ENCODE measurements at regions not wholly inside any gene's neighbourhood (a gene's known extent, or its start where the extent isn't known, plus 50 kb on each side); places are given as distances from the start of the nearest gene placed in this dataset.

DNA sequence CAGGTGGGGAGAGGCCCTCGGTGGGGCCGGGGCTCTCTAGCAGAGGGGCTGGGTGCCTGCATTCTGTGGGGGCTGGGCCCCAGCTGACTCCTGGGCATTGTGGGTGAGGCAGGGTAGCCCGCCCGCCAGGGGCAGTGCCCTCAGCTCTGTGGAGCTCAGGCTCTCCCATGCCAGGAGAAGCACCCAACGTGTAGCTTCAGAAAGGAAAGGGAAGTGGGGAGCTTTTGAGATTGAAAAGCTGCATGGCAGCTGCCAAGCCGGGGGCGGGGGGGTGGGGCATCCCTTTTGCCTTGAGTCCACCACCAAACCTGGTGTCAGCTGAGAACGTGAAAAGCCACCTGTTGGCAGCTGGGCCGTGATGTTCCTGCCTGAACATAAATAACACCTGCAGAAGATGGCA is 192.1 kb upstream of the CIBAR2 start:
- TF ChIP-seq TAF1 (IDR thresholded peaks at IDR 0.05; ENCODE audit: borderline replicate concordance, insufficient read depth, low read length) (no peak), POLR2AphosphoS5 (IDR thresholded peaks at IDR 0.05; ENCODE audit: low read depth, low read length) (no peak), FOXP2 (optimal IDR thresholded peaks at IDR 0.05; ENCODE audit: borderline replicate concordance, extremely low read depth, extremely low read length, insufficient read depth) (no peak), SIN3A (IDR thresholded peaks at IDR 0.05; ENCODE audit: borderline replicate concordance, insufficient read depth, low read length) (no peak)
- TF ChIP-seq, protein P1, sequence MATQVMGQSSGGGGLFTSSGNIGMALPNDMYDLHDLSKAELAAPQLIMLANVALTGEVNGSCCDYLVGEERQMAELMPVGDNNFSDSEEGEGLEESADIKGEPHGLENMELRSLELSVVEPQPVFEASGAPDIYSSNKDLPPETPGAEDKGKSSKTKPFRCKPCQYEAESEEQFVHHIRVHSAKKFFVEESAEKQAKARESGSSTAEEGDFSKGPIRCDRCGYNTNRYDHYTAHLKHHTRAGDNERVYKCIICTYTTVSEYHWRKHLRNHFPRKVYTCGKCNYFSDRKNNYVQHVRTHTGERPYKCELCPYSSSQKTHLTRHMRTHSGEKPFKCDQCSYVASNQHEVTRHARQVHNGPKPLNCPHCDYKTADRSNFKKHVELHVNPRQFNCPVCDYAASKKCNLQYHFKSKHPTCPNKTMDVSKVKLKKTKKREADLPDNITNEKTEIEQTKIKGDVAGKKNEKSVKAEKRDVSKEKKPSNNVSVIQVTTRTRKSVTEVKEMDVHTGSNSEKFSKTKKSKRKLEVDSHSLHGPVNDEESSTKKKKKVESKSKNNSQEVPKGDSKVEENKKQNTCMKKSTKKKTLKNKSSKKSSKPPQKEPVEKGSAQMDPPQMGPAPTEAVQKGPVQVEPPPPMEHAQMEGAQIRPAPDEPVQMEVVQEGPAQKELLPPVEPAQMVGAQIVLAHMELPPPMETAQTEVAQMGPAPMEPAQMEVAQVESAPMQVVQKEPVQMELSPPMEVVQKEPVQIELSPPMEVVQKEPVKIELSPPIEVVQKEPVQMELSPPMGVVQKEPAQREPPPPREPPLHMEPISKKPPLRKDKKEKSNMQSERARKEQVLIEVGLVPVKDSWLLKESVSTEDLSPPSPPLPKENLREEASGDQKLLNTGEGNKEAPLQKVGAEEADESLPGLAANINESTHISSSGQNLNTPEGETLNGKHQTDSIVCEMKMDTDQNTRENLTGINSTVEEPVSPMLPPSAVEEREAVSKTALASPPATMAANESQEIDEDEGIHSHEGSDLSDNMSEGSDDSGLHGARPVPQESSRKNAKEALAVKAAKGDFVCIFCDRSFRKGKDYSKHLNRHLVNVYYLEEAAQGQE (IDR thresholded peaks at IDR 0.05; ENCODE audit: insufficient read depth in 1 of 2, low read depth in 2 of 2, low read length in 2 of 2), result no peak

DNA sequence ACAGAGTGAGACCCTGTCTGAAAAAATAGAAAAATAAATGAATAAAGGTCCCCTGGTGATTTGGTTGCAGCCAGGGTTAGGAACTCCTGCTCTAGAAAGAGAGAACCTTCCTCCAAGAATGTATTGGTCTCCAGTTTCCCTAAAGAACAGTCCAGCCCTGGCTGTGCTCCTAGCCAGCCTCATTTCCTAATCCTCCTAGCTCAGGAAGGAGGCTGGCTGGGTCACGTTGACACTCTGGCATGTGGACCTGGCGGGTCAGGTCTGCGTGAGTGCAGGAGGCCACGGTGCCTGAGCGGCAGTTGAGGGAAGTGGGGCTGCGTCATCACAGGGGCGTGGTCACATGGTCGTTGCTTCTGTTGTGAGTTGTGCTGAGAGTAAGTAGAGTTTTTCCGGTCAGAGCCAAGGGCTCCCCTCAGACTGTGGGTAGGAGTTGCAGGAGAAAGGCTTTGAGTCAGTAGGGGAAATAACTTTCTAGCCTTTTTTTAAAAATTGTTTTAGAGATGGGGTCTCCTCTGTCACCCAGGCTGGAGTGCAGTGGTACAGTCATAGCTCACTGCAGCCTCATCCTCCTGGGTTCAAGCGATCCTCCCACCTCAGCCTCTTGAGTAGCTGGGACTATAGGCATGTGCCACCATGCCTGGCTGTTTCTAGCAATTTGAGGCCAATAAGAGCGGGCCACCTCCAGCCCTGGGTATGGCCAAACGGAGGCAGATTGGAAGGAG is 194.0 kb upstream of the CIBAR2 start:
- TF ChIP-seq TAF1 (IDR thresholded peaks at IDR 0.05; ENCODE audit: borderline replicate concordance, insufficient read depth, low read length) (no peak), SIN3A (IDR thresholded peaks at IDR 0.05; ENCODE audit: borderline replicate concordance, insufficient read depth, low read length) (no peak), POLR2AphosphoS5 (IDR thresholded peaks at IDR 0.05; ENCODE audit: low read depth, low read length) (no peak), FOXP2 (optimal IDR thresholded peaks at IDR 0.05; ENCODE audit: borderline replicate concordance, extremely low read depth, extremely low read length, insufficient read depth) (no peak)
- TF ChIP-seq, protein P1 (IDR thresholded peaks at IDR 0.05; ENCODE audit: insufficient read depth in 1 of 2, low read depth in 2 of 2, low read length in 2 of 2), result no peak

DNA sequence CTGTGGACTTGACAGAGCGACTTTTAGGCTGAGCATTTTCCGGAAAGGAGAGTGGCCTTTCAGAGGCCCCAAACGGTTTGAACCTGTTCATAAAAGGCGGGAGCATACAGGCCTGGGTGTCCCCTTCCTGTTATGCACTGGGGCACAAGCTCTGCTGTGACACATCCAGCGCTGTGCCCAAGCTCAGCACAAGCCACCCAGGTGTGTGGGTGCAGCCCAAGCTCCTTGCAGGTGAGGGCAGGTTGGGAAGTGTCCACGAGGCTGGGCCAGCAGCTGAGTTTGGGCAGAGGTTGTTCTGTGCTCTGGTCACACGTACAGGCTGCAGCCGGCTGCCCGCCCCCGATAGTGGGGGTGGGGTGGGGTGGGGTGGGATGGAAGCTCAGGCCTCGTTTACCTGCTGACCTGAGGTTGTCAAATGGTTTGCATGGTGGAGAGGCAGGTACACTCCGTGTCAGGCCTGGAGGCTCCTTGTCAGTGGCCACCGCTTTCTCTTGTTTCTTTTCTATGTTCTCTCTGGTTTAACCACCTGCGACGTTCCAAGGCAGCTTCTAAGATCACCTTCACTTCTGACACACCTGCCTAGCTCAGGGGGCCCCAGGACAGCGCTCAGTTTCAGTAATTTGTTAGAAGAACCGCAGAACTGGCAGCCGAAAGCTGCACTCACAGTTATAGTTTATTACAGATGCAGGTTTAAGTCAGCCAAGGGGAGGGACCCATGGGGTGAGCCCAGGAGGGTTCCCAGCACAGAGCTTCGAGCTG is 194.7 kb upstream of the CIBAR2 start:
- TF ChIP-seq FOXP2 (optimal IDR thresholded peaks at IDR 0.05; ENCODE audit: borderline replicate concordance, extremely low read depth, extremely low read length, insufficient read depth) (no peak), TAF1 (IDR thresholded peaks at IDR 0.05; ENCODE audit: borderline replicate concordance, insufficient read depth, low read length) (no peak), SIN3A (IDR thresholded peaks at IDR 0.05; ENCODE audit: borderline replicate concordance, insufficient read depth, low read length) (no peak), POLR2AphosphoS5 (IDR thresholded peaks at IDR 0.05; ENCODE audit: low read depth, low read length) (no peak)
- TF ChIP-seq, protein P1 (IDR thresholded peaks at IDR 0.05; ENCODE audit: insufficient read depth in 1 of 2, low read depth in 2 of 2, low read length in 2 of 2), result no peak

DNA sequence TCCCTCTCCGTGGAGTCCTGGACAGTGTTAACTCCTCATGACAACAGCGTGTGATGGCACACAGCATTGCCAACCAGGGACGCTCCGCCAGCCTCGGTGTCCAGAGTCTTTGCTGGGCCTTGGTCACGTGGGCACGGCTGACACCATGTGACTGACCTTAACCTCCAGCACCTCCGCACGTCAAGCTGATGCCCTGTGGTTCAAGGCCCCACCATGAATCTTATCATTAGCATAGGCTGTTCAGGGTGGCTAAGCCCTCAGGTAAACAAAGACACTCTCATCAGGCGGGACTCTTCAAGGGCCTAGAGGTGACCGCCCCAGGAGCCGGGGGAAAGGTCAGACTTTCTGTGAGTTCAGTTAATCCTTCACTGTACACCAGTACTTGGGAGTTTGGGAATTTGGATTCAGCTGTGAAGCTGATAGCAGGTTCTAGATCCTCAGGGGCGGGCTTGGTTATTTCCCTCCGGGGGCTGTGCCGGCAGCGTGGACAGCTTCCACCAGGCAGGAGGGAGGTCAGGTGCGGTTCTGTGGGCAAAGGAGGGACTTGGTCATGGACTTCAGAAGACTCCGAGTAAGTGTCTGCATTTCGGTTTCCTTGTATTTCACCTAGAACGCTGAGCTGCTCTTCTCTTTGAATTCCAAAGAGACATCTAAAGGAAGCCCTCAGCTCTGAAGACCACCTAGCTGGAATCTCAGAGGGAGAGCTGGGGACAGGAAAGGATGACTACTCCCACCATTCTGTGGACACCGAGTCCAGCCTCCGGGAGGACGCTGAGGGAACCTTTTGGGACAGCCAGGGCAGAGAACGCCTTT is 195.5 kb upstream of the CIBAR2 start:
- no peak for TF ChIP-seq SIN3A (IDR thresholded peaks at IDR 0.05; ENCODE audit: borderline replicate concordance, insufficient read depth, low read length)
- TF ChIP-seq TAF1 (IDR thresholded peaks at IDR 0.05; ENCODE audit: borderline replicate concordance, insufficient read depth, low read length), result no peak
- no peak for TF ChIP-seq FOXP2 (optimal IDR thresholded peaks at IDR 0.05; ENCODE audit: borderline replicate concordance, extremely low read depth, extremely low read length, insufficient read depth)
- TF ChIP-seq, protein P1 (IDR thresholded peaks at IDR 0.05; ENCODE audit: insufficient read depth in 1 of 2, low read depth in 2 of 2, low read length in 2 of 2), result no peak
- no peak for TF ChIP-seq POLR2AphosphoS5 (IDR thresholded peaks at IDR 0.05; ENCODE audit: low read depth, low read length)
